Vagina (tissue), 2 donors: ENCODE measurements at regions not wholly inside any gene's neighbourhood (a gene's known extent, or its start where the extent isn't known, plus 50 kb on each side); places are given as distances from the start of the nearest gene placed in this dataset.

ENCODE experiments used
- POLR2A ChIP-seq, 2 donors: fragments of 450-650 bp; IDR thresholded peaks; one replicate each; pipeline ENCODE4 v1.6.1; 2017; ENCODE audit warnings: antibody characterized with exemption in 2 of 2, mild to moderate bottlenecking in 2 of 2, moderate library complexity in 2 of 2
- POLR2AphosphoS5 ChIP-seq, 2 donors: sonication (generic); formaldehyde crosslinking; IDR thresholded peaks; one replicate each; pipeline ENCODE4 v1.9.0; 2017; ENCODE audit warnings: antibody characterized with exemption in 2 of 2, mild to moderate bottlenecking in 2 of 2, low read depth in 1 of 2; ENCODE audit not compliant: insufficient read depth in 1 of 2
- TF ChIP-seq, protein P1 (sequence below), 3 experiments: fragments of 450-650 bp in 2 of 3; fragments of 200-600 bp in 1 of 3; sonication (generic) in 1 of 3; IDR thresholded peaks; one replicate each; pipeline ENCODE4 v1.5.1; 2017 to 2019; ENCODE audit warnings: antibody characterized with exemption in 3 of 3, mild to moderate bottlenecking in 2 of 3, moderate library complexity in 2 of 3

DNA sequence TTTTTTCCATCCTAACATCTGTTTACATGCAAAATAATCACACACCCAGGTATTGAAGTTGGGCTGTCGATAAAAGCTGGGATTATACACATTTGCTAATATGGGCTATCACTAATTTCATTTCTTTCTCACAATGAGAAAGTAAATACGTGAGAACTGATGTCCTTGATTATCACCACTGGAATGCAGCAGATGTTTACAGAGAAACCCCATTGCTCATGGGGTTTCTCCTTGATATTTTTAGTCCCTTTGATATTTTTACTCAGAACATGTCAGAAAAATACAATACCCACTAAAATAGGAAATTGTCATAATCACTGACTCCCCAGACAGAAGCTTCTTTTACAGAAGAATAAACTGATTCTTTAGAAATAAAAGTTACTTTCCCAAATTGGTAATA, 535.1 kb upstream of the CCDC54 start:
- TF ChIP-seq POLR2A (IDR thresholded peaks at IDR 0.05) (no peak), POLR2AphosphoS5 (IDR thresholded peaks at IDR 0.05; ENCODE audit: insufficient read depth in 1 of 2, low read depth in 1 of 2) (no peak)
- TF ChIP-seq, protein P1, sequence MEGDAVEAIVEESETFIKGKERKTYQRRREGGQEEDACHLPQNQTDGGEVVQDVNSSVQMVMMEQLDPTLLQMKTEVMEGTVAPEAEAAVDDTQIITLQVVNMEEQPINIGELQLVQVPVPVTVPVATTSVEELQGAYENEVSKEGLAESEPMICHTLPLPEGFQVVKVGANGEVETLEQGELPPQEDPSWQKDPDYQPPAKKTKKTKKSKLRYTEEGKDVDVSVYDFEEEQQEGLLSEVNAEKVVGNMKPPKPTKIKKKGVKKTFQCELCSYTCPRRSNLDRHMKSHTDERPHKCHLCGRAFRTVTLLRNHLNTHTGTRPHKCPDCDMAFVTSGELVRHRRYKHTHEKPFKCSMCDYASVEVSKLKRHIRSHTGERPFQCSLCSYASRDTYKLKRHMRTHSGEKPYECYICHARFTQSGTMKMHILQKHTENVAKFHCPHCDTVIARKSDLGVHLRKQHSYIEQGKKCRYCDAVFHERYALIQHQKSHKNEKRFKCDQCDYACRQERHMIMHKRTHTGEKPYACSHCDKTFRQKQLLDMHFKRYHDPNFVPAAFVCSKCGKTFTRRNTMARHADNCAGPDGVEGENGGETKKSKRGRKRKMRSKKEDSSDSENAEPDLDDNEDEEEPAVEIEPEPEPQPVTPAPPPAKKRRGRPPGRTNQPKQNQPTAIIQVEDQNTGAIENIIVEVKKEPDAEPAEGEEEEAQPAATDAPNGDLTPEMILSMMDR (IDR thresholded peaks at IDR 0.05), result no peak
